ENCODE measurements at regions not wholly inside any gene's neighbourhood (a gene's known extent, or its start where the extent isn't known, plus 50 kb on each side); places are given as distances from the start of the nearest gene placed in this dataset.
A peak's percentile ranks its signal among the peaks of the same experiment; 100 is the strongest.
"Not testable (repeated sequence)": the region's sequence is repeated elsewhere in the genome, so short reads cannot be mapped to it uniquely, and the experiment has no call there.

GRCh38 chr17:31798205-31798724 lies 60.8 kb downstream of the COPRS start:
- Histone ChIP-seq H3K9me3 (ENCODE audit: low read depth) (no peaks in the 10 kb centered on the region), H3K27me3 (no peaks in the 10 kb centered on the region), H2AFZ (no peak overlapping the region), H3K9me2 (replicated peaks; ENCODE audit: insufficient read depth) (no peaks in the 10 kb centered on the region), H4K20me1 (ENCODE audit: insufficient read depth, poor library complexity, severe bottlenecking) (no peaks in the 10 kb centered on the region), H3K4me1 (ENCODE audit: insufficient read depth) (no peaks in the 10 kb centered on the region), H3K4me3 (no peak overlapping the region), H3K79me2 (no peaks in the 10 kb centered on the region), H3K36me3 (replicated peaks; ENCODE audit: insufficient read depth, low read depth) (no peaks in the 10 kb centered on the region), H3K27ac (peak overlapping the region; percentile 46), H3K4me2 (no peak overlapping the region)
- peak; percentile 16 for DNase-seq (ENCODE audit: low spot score)
- TF ChIP-seq EZH2phosphoT487 (IDR thresholded peaks at IDR 0.05; ENCODE audit: low read depth, severe bottlenecking, unreplicated experiment), result no peak
- no peak for TF ChIP-seq EZH2 (IDR thresholded peaks at IDR 0.05; ENCODE audit: borderline replicate concordance)
- no peak for TF ChIP-seq CTCF (IDR thresholded peaks at IDR 0.05; ENCODE audit: poor library complexity)
- WGBS (ENCODE audit: low lambda C conversion rate, missing lambda C conversion rate), result 56% methylated on average over 10 of the region's 10 CpGs

- H3K36me3 ChIP-seq (replicated peaks; ENCODE audit: insufficient read depth, low read depth); H3K27ac ChIP-seq; H3K79me2 ChIP-seq; DNase-seq (ENCODE audit: low spot score); H3K27me3 ChIP-seq; H2AFZ ChIP-seq; H3K9me3 ChIP-seq (ENCODE audit: low read depth); H3K9me2 ChIP-seq (replicated peaks; ENCODE audit: insufficient read depth); H3K4me1 ChIP-seq (ENCODE audit: insufficient read depth); H4K20me1 ChIP-seq (ENCODE audit: insufficient read depth, poor library complexity, severe bottlenecking); H3K4me2 ChIP-seq; H3K4me3 ChIP-seq: not testable (repeated sequence)
- 98% methylated on average over 7 of the region's 7 CpGs for WGBS (ENCODE audit: low lambda C conversion rate, missing lambda C conversion rate)
These were observed 63.1 kb downstream of the COPRS start for GRCh38 chr17:31795941-31796340.

DNA sequence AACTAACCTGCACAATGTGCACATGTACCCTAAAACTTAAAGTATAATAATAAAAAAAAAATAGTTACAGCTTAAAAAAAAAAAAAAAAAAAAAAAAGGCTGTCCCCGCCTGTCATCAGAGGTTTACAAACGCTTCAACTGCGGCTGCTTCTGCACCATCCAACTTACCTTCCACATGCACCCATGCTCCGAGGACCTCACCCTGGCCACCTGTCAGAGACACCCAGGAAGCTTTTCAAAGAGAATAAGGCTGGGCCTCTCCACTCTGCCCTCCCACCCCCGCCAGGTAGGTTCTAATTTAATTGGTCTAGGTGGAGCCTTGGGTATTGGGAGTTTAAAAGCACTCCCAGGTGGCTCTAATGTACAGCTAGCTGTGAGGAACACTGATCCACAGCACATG lies 64.9 kb downstream of the COPRS start:
- DNase-seq (ENCODE audit: low spot score), result no peak
- Histone ChIP-seq H3K36me3 (replicated peaks; ENCODE audit: insufficient read depth, low read depth) (no peaks in the 10 kb centered on the region), H3K4me3 (no peak overlapping the region), H3K27ac (no peak overlapping the region), H4K20me1 (ENCODE audit: insufficient read depth, poor library complexity, severe bottlenecking) (no peaks in the 10 kb centered on the region), H3K4me2 (no peak overlapping the region), H3K27me3 (no peaks in the 10 kb centered on the region), H2AFZ (no peak overlapping the region), H3K79me2 (no peaks in the 10 kb centered on the region), H3K4me1 (ENCODE audit: insufficient read depth) (no peaks in the 10 kb centered on the region), H3K9me2 (replicated peaks; ENCODE audit: insufficient read depth) (no peaks in the 10 kb centered on the region), H3K9me3 (ENCODE audit: low read depth) (no peaks in the 10 kb centered on the region)
- WGBS (ENCODE audit: low lambda C conversion rate, missing lambda C conversion rate), result over 99% methylated on average over 5 of the region's 5 CpGs
- TF ChIP-seq EZH2 (IDR thresholded peaks at IDR 0.05; ENCODE audit: borderline replicate concordance), result no peak
- no peak for TF ChIP-seq EZH2phosphoT487 (IDR thresholded peaks at IDR 0.05; ENCODE audit: low read depth, severe bottlenecking, unreplicated experiment)
- no peak for TF ChIP-seq CTCF (IDR thresholded peaks at IDR 0.05; ENCODE audit: poor library complexity)

DNA sequence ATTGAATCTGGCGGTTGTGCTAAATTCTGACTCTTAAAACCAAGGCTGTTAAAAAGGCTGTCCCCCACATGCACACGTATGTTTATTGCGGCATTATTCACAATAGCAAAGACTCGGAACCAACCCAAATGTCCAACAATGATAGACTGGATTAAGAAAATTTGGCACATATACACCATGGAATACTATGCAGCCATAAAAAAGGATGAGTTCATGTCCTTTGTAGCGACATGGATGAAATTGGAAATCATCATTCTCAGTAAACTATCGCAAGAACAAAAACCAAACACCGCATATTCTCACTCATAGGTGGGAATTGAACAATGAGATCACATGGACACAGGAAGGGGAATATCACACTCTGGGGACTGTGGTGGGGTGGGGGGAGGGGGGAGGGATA lies 65.4 kb downstream of the COPRS start:
- not testable (repeated sequence) for H3K36me3 ChIP-seq (replicated peaks; ENCODE audit: insufficient read depth, low read depth); H4K20me1 ChIP-seq (ENCODE audit: insufficient read depth, poor library complexity, severe bottlenecking); H3K27ac ChIP-seq; H3K79me2 ChIP-seq; H3K27me3 ChIP-seq; H3K9me3 ChIP-seq (ENCODE audit: low read depth); DNase-seq (ENCODE audit: low spot score); H3K4me3 ChIP-seq; H3K9me2 ChIP-seq (replicated peaks; ENCODE audit: insufficient read depth); H3K4me2 ChIP-seq; H3K4me1 ChIP-seq (ENCODE audit: insufficient read depth); H2AFZ ChIP-seq
- WGBS (ENCODE audit: low lambda C conversion rate, missing lambda C conversion rate), result 96% methylated on average over 7 of the region's 7 CpGs

Data from hepatocyte (in vitro differentiated cells).